Nephron progenitor cell (in vitro differentiated cells): ENCODE measurements at regions not wholly inside any gene's neighbourhood (a gene's known extent, or its start where the extent isn't known, plus 50 kb on each side); places are given as distances from the start of the nearest gene placed in this dataset.

Source experiments
- DNase-seq: peaks from one replicate; pipeline ENCODE4 v3.0.0; 2021
- H3K27ac Mint-ChIP-seq: 2 replicates; pipeline ENCODE4 v1.8.0; 2021; ENCODE audit warnings: mild to moderate bottlenecking, moderate library complexity, mixed read lengths
- H3K27me3 Mint-ChIP-seq: 2 replicates; pipeline ENCODE4 v1.8.0; 2021; ENCODE audit warnings: mild to moderate bottlenecking, low read depth, mixed read lengths; ENCODE audit not compliant: poor library complexity
- H3K36me3 Mint-ChIP-seq: 2 replicates; pipeline ENCODE4 v1.8.0; 2021; ENCODE audit warnings: low read depth, mixed read lengths
- H3K4me1 Mint-ChIP-seq: 2 replicates; pipeline ENCODE4 v1.8.0; 2021; ENCODE audit warnings: mixed read lengths
- H3K4me3 Mint-ChIP-seq: 2 replicates; pipeline ENCODE4 v1.8.0; 2021; ENCODE audit warnings: mild to moderate bottlenecking, moderate library complexity, mixed read lengths
- H3K9me3 Mint-ChIP-seq: 2 replicates; pipeline ENCODE4 v1.8.0; 2021; ENCODE audit warnings: mild to moderate bottlenecking, moderate library complexity, mixed read lengths
- CTCF ChIP-seq: fragments of 200-600 bp; sonication (generic); IDR thresholded peaks from 2 replicates; pipeline ENCODE4 v1.5.0; 2021; ENCODE audit warnings: antibody characterized with exemption

- no peaks in the 10 kb centered on the region for H3K4me1 Mint-ChIP-seq
- H3K9me3 Mint-ChIP-seq = no peaks in the 10 kb centered on the region
- no peak for DNase-seq
- no peak overlapping the region for H3K4me3 Mint-ChIP-seq
- no peak overlapping the region for H3K27ac Mint-ChIP-seq
- no peak for TF ChIP-seq CTCF
- no peaks in the 10 kb centered on the region for H3K27me3 Mint-ChIP-seq
- H3K36me3 Mint-ChIP-seq = no peaks in the 10 kb centered on the region
Measured at GRCh38 chr21:18164933-18165332, 79.7 kb upstream of the CHODL start.

- DNase-seq = no peak
- TF ChIP-seq CTCF = no peak
- H3K27me3 Mint-ChIP-seq = no peaks in the 10 kb centered on the region
- no peaks in the 10 kb centered on the region for H3K4me1 Mint-ChIP-seq
- no peaks in the 10 kb centered on the region for H3K36me3 Mint-ChIP-seq
- H3K27ac Mint-ChIP-seq = no peak overlapping the region
- H3K9me3 Mint-ChIP-seq = no peaks in the 10 kb centered on the region
- H3K4me3 Mint-ChIP-seq = no peak overlapping the region
Measured at GRCh38 chr21:18164483-18164882, 80.2 kb upstream of the CHODL start.

GRCh38 chr21:18163956-18164355 is 80.7 kb upstream of the CHODL start:
- no peak for TF ChIP-seq CTCF
- Mint-ChIP-seq H3K4me1 (no peaks in the 10 kb centered on the region), H3K27me3 (no peaks in the 10 kb centered on the region), H3K9me3 (no peaks in the 10 kb centered on the region), H3K4me3 (no peak overlapping the region), H3K27ac (no peak overlapping the region), H3K36me3 (no peaks in the 10 kb centered on the region)
- DNase-seq = no peak

DNA sequence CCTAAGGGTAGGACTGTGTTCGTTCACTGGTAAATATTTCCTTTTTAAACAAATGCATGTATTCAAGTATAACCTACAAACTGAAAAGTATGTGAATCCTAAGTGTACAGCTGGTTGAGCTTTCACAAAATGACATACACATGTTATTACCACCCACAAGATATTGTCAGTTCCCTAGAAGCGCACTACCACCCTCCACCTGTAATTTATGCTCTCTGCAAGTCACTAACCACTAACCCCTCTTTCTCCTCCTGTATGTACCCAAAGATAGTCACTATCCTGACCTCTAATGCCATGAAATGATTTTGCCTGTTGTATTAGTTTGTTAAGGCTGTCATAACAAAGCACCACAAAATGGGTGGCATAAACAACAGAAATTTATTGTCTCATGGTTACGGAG is 82.8 kb upstream of the CHODL start:
- Mint-ChIP-seq H3K4me3 (no peak overlapping the region), H3K36me3 (no peaks in the 10 kb centered on the region), H3K9me3 (no peaks in the 10 kb centered on the region), H3K4me1 (no peaks in the 10 kb centered on the region), H3K27ac (no peak overlapping the region), H3K27me3 (no peaks in the 10 kb centered on the region)
- DNase-seq = no peak
- TF ChIP-seq CTCF = no peak

GRCh38 chr21:18157406-18157805 is 87.2 kb upstream of the CHODL start:
- Mint-ChIP-seq H3K36me3 (no peaks in the 10 kb centered on the region), H3K27me3 (no peaks in the 10 kb centered on the region), H3K4me1 (no peaks in the 10 kb centered on the region), H3K27ac (no peak overlapping the region), H3K4me3 (no peak overlapping the region), H3K9me3 (no peaks in the 10 kb centered on the region)
- DNase-seq = no peak
- no peak for TF ChIP-seq CTCF

DNA sequence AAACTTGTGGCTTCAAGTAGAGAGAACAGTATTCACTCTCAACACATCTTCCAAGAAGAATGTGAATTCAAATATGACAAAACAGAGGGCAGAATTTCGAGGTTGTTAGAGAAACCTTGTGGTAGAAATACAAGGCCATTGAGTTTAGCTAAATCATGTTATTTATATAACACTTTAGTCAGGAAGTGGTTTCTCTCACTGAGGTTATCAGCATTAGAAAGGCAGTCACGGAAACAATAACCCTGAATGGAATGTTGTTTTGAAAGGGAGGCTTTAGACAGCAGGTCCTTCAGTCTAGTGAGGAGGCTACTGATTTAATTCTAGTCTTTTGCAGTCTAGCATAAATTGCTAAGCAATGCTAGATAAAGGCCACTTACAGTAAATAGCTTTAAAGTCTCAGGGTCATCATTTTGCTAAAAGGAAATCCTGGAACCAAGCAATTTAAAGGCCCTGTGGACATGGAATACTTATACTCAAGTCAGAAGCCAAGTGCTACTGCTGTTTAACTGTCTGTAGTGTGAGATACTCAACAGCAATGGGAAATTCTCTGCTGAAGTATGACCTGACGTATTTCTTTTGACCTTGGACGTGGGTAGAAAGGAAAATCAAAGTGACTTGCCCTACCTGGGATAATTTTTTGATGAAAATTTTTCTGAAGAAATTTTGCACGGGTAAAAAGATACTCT is 89.0 kb upstream of the CHODL start:
- Mint-ChIP-seq H3K27me3 (no peaks in the 10 kb centered on the region), H3K27ac (no peak overlapping the region)

More for the DNA sequence above, 89.0 kb upstream of the CHODL start:
- DNase-seq = no peak
- Mint-ChIP-seq H3K36me3 (no peaks in the 10 kb centered on the region), H3K4me3 (no peak overlapping the region), H3K9me3 (no peaks in the 10 kb centered on the region), H3K4me1 (no peaks in the 10 kb centered on the region)
- no peak for TF ChIP-seq CTCF
